BJ (cell line): ENCODE measurements at regions not wholly inside any gene's neighbourhood (a gene's known extent, or its start where the extent isn't known, plus 50 kb on each side); places are given as distances from the start of the nearest gene placed in this dataset.

Source experiments
- CTCF ChIA-PET: fragments of 350-600 bp; formaldehyde crosslinking; extraction: SDS; loops from one replicate; lab custom pipeline; 2021; ENCODE audit warnings: antibody characterized with exemption, inconsistent platforms; lab: Yijun Ruan, JAX
- POLR2A ChIA-PET: fragments of 300-600 bp; sonication (Branson Sonifier 250); formaldehyde crosslinking; extraction: SDS; loops from one replicate; lab custom pipeline; 2021; ENCODE audit warnings: antibody characterized with exemption; lab: Charles Lee
- DNase-seq: peaks from one replicate; pipeline ENCODE4 v3.0.0-alpha.2; 2011; ENCODE audit warnings: low read depth
- H3K27me3 ChIP-seq: 2 replicates; pipeline ENCODE4 v1.6.0; 2011; ENCODE audit warnings: low read length; ENCODE audit not compliant: control insufficient read depth, insufficient read depth
- H3K36me3 ChIP-seq: 2 replicates; pipeline ENCODE4 v1.5.1; 2011; ENCODE audit warnings: low read length; ENCODE audit not compliant: control insufficient read depth, insufficient read depth
- H3K4me3 ChIP-seq: 2 replicates; pipeline ENCODE4 v1.5.1; 2011; ENCODE audit warnings: low read depth, mild to moderate bottlenecking, control low read depth, low read length
- TF ChIP-seq, protein P1 (sequence below): IDR thresholded peaks from 2 replicates; pipeline ENCODE4 v1.5.1; 2011; ENCODE audit warnings: low read depth, mild to moderate bottlenecking, control low read depth, inconsistent platforms, low read length, moderate library complexity; ENCODE audit not compliant: insufficient read depth

DNA sequence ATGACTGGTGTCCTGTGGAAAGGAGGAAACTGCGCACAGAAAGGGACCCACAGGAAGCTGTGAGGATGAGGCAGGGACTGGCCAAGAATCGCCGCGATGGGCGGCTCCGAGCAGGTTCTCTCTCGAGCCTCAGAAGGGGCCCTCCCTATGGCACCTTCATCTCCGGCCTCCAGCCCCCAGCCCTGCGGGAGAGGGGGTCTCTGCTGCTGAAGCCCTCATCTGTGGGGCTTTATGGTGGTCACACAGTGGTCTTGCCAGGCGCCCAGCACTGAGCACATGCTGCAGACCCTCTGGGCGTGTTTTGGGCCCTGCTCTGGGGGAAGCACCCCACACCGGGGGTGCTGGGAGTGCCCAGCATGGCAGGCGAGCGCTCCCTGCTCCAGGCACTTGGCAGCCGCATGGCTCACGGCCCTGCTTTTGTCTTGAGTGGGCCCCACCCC, 86.6 kb upstream of the ACTRT2 start:
- no peaks in the 10 kb centered on the region for H3K36me3 ChIP-seq
- no peak overlapping the region for H3K4me3 ChIP-seq
- TF ChIP-seq, protein P1, sequence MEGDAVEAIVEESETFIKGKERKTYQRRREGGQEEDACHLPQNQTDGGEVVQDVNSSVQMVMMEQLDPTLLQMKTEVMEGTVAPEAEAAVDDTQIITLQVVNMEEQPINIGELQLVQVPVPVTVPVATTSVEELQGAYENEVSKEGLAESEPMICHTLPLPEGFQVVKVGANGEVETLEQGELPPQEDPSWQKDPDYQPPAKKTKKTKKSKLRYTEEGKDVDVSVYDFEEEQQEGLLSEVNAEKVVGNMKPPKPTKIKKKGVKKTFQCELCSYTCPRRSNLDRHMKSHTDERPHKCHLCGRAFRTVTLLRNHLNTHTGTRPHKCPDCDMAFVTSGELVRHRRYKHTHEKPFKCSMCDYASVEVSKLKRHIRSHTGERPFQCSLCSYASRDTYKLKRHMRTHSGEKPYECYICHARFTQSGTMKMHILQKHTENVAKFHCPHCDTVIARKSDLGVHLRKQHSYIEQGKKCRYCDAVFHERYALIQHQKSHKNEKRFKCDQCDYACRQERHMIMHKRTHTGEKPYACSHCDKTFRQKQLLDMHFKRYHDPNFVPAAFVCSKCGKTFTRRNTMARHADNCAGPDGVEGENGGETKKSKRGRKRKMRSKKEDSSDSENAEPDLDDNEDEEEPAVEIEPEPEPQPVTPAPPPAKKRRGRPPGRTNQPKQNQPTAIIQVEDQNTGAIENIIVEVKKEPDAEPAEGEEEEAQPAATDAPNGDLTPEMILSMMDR: no peak
- ChIA-PET CTCF (no interaction called here), POLR2A (no interaction called here)
- no peak for DNase-seq
- no peaks in the 10 kb centered on the region for H3K27me3 ChIP-seq

GRCh38 chr1:2935184-2935583, 86.1 kb upstream of the ACTRT2 start:
- Histone ChIP-seq H3K4me3 (no peak overlapping the region), H3K27me3 (no peaks in the 10 kb centered on the region), H3K36me3 (no peaks in the 10 kb centered on the region)
- ChIA-PET CTCF (no interaction called here), POLR2A (no interaction called here)
- TF ChIP-seq, protein P1: no peak
- no peak for DNase-seq

- ChIA-PET CTCF (no interaction called here), POLR2A (no interaction called here)
- no peak for DNase-seq
- H3K4me3 ChIP-seq: no peak overlapping the region
- no peaks in the 10 kb centered on the region for H3K27me3 ChIP-seq
- TF ChIP-seq, protein P1: no peak
- H3K36me3 ChIP-seq: no peaks in the 10 kb centered on the region
Observed at GRCh38 chr1:2935751-2936390, 85.4 kb upstream of the ACTRT2 start.

GRCh38 chr1:2936559-2937515, 84.4 kb upstream of the ACTRT2 start:
- POLR2A ChIA-PET: no interaction called here
- H3K27me3 ChIP-seq: no peaks in the 10 kb centered on the region
- no peaks in the 10 kb centered on the region for H3K36me3 ChIP-seq
- no peak overlapping the region for H3K4me3 ChIP-seq
- TF ChIP-seq, protein P1: no peak
- CTCF ChIA-PET: no interaction called here
- no peak for DNase-seq

DNA sequence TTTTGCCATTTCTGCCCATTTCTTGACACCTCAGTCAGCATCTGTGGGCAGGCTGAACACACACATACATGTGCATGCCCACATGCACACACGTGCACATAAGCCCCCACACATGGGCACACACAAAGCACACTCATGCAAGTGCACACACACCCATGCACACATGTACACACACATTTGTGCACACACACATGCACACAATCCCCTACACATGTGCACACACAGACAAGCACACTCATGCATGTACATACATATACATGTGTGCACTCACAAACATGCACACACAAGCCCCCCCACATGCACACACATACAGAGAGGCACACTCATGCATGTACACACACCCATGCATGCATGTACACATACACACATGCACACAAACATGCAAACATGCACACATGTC, 83.5 kb upstream of the ACTRT2 start:
- DNase-seq: no peak
- H3K36me3 ChIP-seq: no peaks in the 10 kb centered on the region
- POLR2A ChIA-PET: no interaction called here

More for the DNA sequence above, 83.5 kb upstream of the ACTRT2 start:
- no peaks in the 10 kb centered on the region for H3K27me3 ChIP-seq
- H3K4me3 ChIP-seq: no peak overlapping the region
- CTCF ChIA-PET: no interaction called here
- TF ChIP-seq, protein P1: no peak
